HepG2 (cell line): ENCODE measurements at regions not wholly inside any gene's neighbourhood (a gene's known extent, or its start where the extent isn't known, plus 50 kb on each side); places are given as distances from the start of the nearest gene placed in this dataset.

Source experiments
- ATAC-seq: fragments of 200-7000 bp; cut with Tn5 transposase; 3 replicates; pipeline ENCODE4 v1.9.1; 2020; ENCODE audit warnings: mild to moderate bottlenecking, moderate library complexity
- BruUV-seq: library from RNA; stranded (reverse); fragments of 400-500 nt; replicated peaks from 2 replicates; lab custom pipeline; 2021; lab: Mats Ljungman, UMichigan
- CTCF ChIA-PET: fragments of 300-600 bp; formaldehyde crosslinking; extraction: SDS; loops from one replicate; lab custom pipeline; 2021; ENCODE audit warnings: low total read pairs, inconsistent platforms, low intra/inter-chr PET ratio; lab: Yijun Ruan, JAX
- POLR2A ChIA-PET: fragments of 350-600 bp; sonication (Branson Sonifier 250); formaldehyde crosslinking; loops from one replicate; lab custom pipeline; 2020; ENCODE audit warnings: antibody characterized with exemption, inconsistent platforms; lab: Yijun Ruan, JAX
- DNase-seq: peaks from one replicate; pipeline ENCODE4 v3.0.0-alpha.2; 2015; ENCODE audit warnings: low spot score
- FAIRE-seq: peaks from 3 replicates; lab custom pipeline; 2011; peaks lifted over from hg19 to GRCh38; lab: Jason Lieb, UNC
- H2AFZ ChIP-seq: one replicate; pipeline ENCODE4 v1.6.1; 2011; ENCODE audit warnings: low read length, inconsistent platforms
- H3K27ac ChIP-seq: fragments of 300-600 bp; 3 replicates; pipeline ENCODE4 v1.8.0; 2011; ENCODE audit warnings: mixed run types, mild to moderate bottlenecking, mixed read lengths, low read length, inconsistent platforms; ENCODE audit not compliant: insufficient read depth; ENCODE audit errors: extremely low read length
- H3K27me3 ChIP-seq, 2 experiments: fragments of 200-600 bp in 1 of 2; 2 replicates in 1 of 2; 3 replicates in 1 of 2; pipeline versions ENCODE4 v1.6.0 to v1.8.0; 2011; ENCODE audit warnings: low read length in 2 of 2, mild to moderate bottlenecking in 2 of 2, moderate library complexity in 2 of 2, inconsistent platforms in 1 of 2; ENCODE audit not compliant: insufficient read depth in 2 of 2, control insufficient read depth in 1 of 2
- H3K36me3 ChIP-seq, 2 experiments: fragments of 200-600 bp in 1 of 2; replicated peaks in 1 of 2; 2 replicates in 1 of 2; 3 replicates in 1 of 2; pipeline versions ENCODE4 v1.5.1 to v1.8.0; 2011; ENCODE audit warnings: low read length in 2 of 2, inconsistent platforms in 1 of 2; ENCODE audit not compliant: insufficient read depth in 2 of 2, control insufficient read depth in 1 of 2
- H3K4me1 ChIP-seq: 2 replicates; pipeline ENCODE4 v1.5.1; 2012; ENCODE audit warnings: low read length, inconsistent platforms; ENCODE audit not compliant: insufficient read depth
- H3K4me2 ChIP-seq: 2 replicates; pipeline ENCODE4 v1.6.0; 2011; ENCODE audit warnings: low read depth, low read length, inconsistent platforms
- H3K4me3 ChIP-seq, 3 experiments: fragments of 200-600 bp in 1 of 3; sonication (generic), shearing (Covaris generic) in 1 of 3; replicated peaks in 1 of 3; 2 replicates each; pipeline ENCODE4 v1.5.1; 2011 to 2016; ENCODE audit warnings: low read length in 3 of 3, inconsistent platforms in 2 of 3, low read depth in 2 of 3, mild to moderate bottlenecking in 2 of 3, control low read depth in 1 of 3, mixed read lengths in 1 of 3; ENCODE audit not compliant: insufficient read depth in 1 of 3
- H3K79me2 ChIP-seq: one replicate; pipeline ENCODE4 v1.6.1; 2011; ENCODE audit warnings: low read length, inconsistent platforms; ENCODE audit not compliant: insufficient read depth
- H3K9ac ChIP-seq: 2 replicates; pipeline ENCODE4 v1.6.0; 2011; ENCODE audit warnings: mild to moderate bottlenecking, low read depth, low read length, inconsistent platforms; ENCODE audit not compliant: insufficient read depth
- H3K9me3 ChIP-seq: 2 replicates; pipeline ENCODE4 v1.5.1; 2012; ENCODE audit warnings: mild to moderate bottlenecking, low read length
- H4K20me1 ChIP-seq: 2 replicates; pipeline ENCODE4 v1.6.0; 2011; ENCODE audit warnings: inconsistent platforms, mild to moderate bottlenecking, low read length, moderate library complexity; ENCODE audit not compliant: insufficient read depth
- CBX5 ChIP-seq: sonication (generic); formaldehyde crosslinking; IDR thresholded peaks from 2 replicates; pipeline ENCODE4 v1.4.0; 2020; ENCODE audit warnings: missing genetic modification reagents, borderline replicate concordance
- CREBL2 ChIP-seq: sonication (generic); formaldehyde crosslinking; IDR thresholded peaks from 2 replicates; pipeline ENCODE4 v1.8.1; 2023; ENCODE audit warnings: missing genetic modification reagents, mild to moderate bottlenecking, borderline replicate concordance
- GPN1 ChIP-seq: sonication (generic); formaldehyde crosslinking; IDR thresholded peaks from 2 replicates; pipeline ENCODE4 v1.5.1; 2020; ENCODE audit warnings: missing genetic modification reagents, borderline replicate concordance
- MAZ ChIP-seq, 2 experiments: sonication (generic) in 1 of 2; formaldehyde crosslinking in 1 of 2; IDR thresholded peaks; 2 replicates each; pipeline versions ENCODE4 v1.5.0 to v1.6.1; 2012 to 2020; ENCODE audit warnings: low read depth in 2 of 2, mild to moderate bottlenecking in 2 of 2, borderline replicate concordance in 1 of 2, improper control_type of control experiment in 1 of 2, low read length in 1 of 2, missing genetic modification reagents in 1 of 2, moderate library complexity in 1 of 2
- NPAS2 ChIP-seq: sonication (generic); formaldehyde crosslinking; IDR thresholded peaks from 2 replicates; pipeline ENCODE4 v1.8.0; 2022; ENCODE audit warnings: mild to moderate bottlenecking, missing genetic modification reagents, borderline replicate concordance
- NR2F1 ChIP-seq, 2 experiments: fragments of 450-650 bp in 1 of 2; formaldehyde crosslinking in 1 of 2; IDR thresholded peaks; 2 replicates each; pipeline versions ENCODE4 v1.5.0 to v1.6.1; 2016 to 2020; ENCODE audit warnings: mild to moderate bottlenecking in 1 of 2, missing compliant biosample characterization in 1 of 2, missing genetic modification reagents in 1 of 2, moderate library complexity in 1 of 2
- RAD51 ChIP-seq: fragments of 450-650 bp; IDR thresholded peaks from 2 replicates; pipeline ENCODE4 v1.6.1; 2016; ENCODE audit warnings: borderline replicate concordance
- SIX1 ChIP-seq: sonication (generic); formaldehyde crosslinking; IDR thresholded peaks from 2 replicates; pipeline ENCODE4 v1.4.0; 2020; ENCODE audit warnings: missing genetic modification reagents, borderline replicate concordance
- STAT5B ChIP-seq: sonication (generic); formaldehyde crosslinking; IDR thresholded peaks from 2 replicates; pipeline ENCODE4 v1.4.0; 2020; ENCODE audit warnings: missing genetic modification reagents
- ZBTB42 ChIP-seq: sonication (generic); formaldehyde crosslinking; IDR thresholded peaks from 2 replicates; pipeline ENCODE4 v1.5.0; 2020; ENCODE audit warnings: mild to moderate bottlenecking, missing genetic modification reagents
- ZNF160 ChIP-seq: sonication (generic); formaldehyde crosslinking; IDR thresholded peaks from 2 replicates; pipeline ENCODE4 v1.8.0; 2022; ENCODE audit warnings: mild to moderate bottlenecking, inconsistent platforms, missing genetic modification reagents
- ZNF207 ChIP-seq: fragments of 450-650 bp; IDR thresholded peaks from 2 replicates; pipeline ENCODE4 v1.6.1; 2016; ENCODE audit warnings: antibody characterized with exemption, borderline replicate concordance
- ZNF292 ChIP-seq: sonication (generic); formaldehyde crosslinking; IDR thresholded peaks from 2 replicates; pipeline ENCODE4 v1.8.1; 2022; ENCODE audit warnings: mild to moderate bottlenecking, low read depth, missing genetic modification reagents, borderline replicate concordance
- ZNF552 ChIP-seq: sonication (generic); formaldehyde crosslinking; IDR thresholded peaks from 2 replicates; pipeline ENCODE4 v1.9.0; 2022; ENCODE audit warnings: missing genetic modification reagents, mild to moderate bottlenecking, borderline replicate concordance
- ZNF562 ChIP-seq: sonication (generic); formaldehyde crosslinking; IDR thresholded peaks from 2 replicates; pipeline ENCODE4 v1.8.0; 2022; ENCODE audit warnings: missing genetic modification reagents, borderline replicate concordance
- ZNF652 ChIP-seq: IDR thresholded peaks from 2 replicates; pipeline ENCODE4 v1.6.1; 2016; ENCODE audit warnings: low read depth, borderline replicate concordance
- ZNF709 ChIP-seq: sonication (generic); formaldehyde crosslinking; IDR thresholded peaks from 2 replicates; pipeline ENCODE4 v1.5.0; 2020; ENCODE audit warnings: mild to moderate bottlenecking, missing genetic modification reagents
- in situ Hi-C: cut with HindIII; loops from 2 replicates; pipeline ENCODE4 v1.10.0; 2017; ENCODE audit warnings: low pct_unique_long_range_greater_than_20kb; ENCODE audit not compliant: extremely low pct_ligation_motif_present
- intact Hi-C: fragments of 100-400 bp; cut with micrococcal nuclease; formaldehyde crosslinking; loops from one replicate; pipeline ENCODE4 v1.10.0; 2022; ENCODE audit not compliant: unreplicated experiment
- TF ChIP-seq, protein P1 (sequence below): sonication (generic); formaldehyde crosslinking; IDR thresholded peaks from 2 replicates; pipeline ENCODE4 v1.5.1; 2020; ENCODE audit warnings: mild to moderate bottlenecking, missing genetic modification reagents, moderate library complexity

DNA sequence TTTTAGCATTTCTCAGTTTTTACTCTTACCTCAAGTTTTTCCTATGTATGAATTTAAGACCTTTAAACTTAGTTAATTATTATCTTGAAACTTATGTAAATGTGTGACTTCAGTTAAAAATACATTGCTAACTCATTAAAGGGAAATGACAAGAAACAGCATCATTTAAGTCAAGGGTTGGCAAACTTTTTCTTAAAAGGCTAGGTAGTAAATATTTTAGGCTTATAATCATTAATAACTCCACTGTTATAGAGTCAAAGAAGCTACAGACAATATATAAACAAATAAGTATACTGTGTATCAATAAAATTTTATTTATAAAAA lies 259.7 kb upstream of the RBMS1 start:
- Histone ChIP-seq H4K20me1 (no peaks in the 10 kb centered on the region), H3K36me3 (no peaks in the 10 kb centered on the region), H3K27me3 (no peaks in the 10 kb centered on the region), H3K27ac (no peak overlapping the region), H3K9ac (no peak overlapping the region), H3K4me3 (no peak overlapping the region), H3K4me2 (no peak overlapping the region), H3K79me2 (no peaks in the 10 kb centered on the region), H2AFZ (no peak overlapping the region)
- peak; percentile 4 for FAIRE-seq
- in situ Hi-C loops: no loop called here
- DNase-seq: no peak
- CTCF ChIA-PET: no interaction called here
- no peak for ATAC-seq
- no TSS peak for BruUV-seq
- TF ChIP-seq ZNF552 (CRISPR knock-in tag) (no peak), CREBL2 (CRISPR knock-in tag) (no peak), ZBTB42 (CRISPR knock-in tag) (no peak), RAD51 (no peak)
- TF ChIP-seq, all 625 proteins: peak for 0
- intact Hi-C loops: no loop called here
- Histone ChIP-seq H3K4me1 (no peaks in the 10 kb centered on the region), H3K9me3 (no peaks in the 10 kb centered on the region)
- POLR2A ChIA-PET: no interaction called here

GRCh38 chr2:160753960-160754359 lies 260.4 kb upstream of the RBMS1 start:
- H3K27me3 ChIP-seq: no peaks in the 10 kb centered on the region
- no peaks in the 10 kb centered on the region for H3K36me3 ChIP-seq
- FAIRE-seq (no peak), DNase-seq (no peak), ATAC-seq (no peak)
- no peak overlapping the region for H3K4me2 ChIP-seq
- H3K79me2 ChIP-seq: no peaks in the 10 kb centered on the region
- H2AFZ ChIP-seq: no peak overlapping the region
- H3K4me3 ChIP-seq: no peak overlapping the region
- H3K9me3 ChIP-seq: no peaks in the 10 kb centered on the region
- no TSS peak for BruUV-seq
- ChIA-PET CTCF (no interaction called here), POLR2A (no interaction called here)
- no peak overlapping the region for H3K27ac ChIP-seq
- H4K20me1 ChIP-seq: no peaks in the 10 kb centered on the region
- in situ Hi-C loops: no loop called here
- no peak overlapping the region for H3K9ac ChIP-seq
- intact Hi-C loops: no loop called here
- no peaks in the 10 kb centered on the region for H3K4me1 ChIP-seq
- TF ChIP-seq, protein P1, sequence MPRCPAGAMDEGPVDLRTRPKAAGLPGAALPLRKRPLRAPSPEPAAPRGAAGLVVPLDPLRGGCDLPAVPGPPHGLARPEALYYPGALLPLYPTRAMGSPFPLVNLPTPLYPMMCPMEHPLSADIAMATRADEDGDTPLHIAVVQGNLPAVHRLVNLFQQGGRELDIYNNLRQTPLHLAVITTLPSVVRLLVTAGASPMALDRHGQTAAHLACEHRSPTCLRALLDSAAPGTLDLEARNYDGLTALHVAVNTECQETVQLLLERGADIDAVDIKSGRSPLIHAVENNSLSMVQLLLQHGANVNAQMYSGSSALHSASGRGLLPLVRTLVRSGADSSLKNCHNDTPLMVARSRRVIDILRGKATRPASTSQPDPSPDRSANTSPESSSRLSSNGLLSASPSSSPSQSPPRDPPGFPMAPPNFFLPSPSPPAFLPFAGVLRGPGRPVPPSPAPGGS: no peak
- TF ChIP-seq NPAS2: no peak
- no peak for TF ChIP-seq ZNF562 (CRISPR knock-in tag)
- TF ChIP-seq STAT5B (CRISPR knock-in tag): no peak
- no peak for TF ChIP-seq NR2F1 (CRISPR knock-in tag; IDR thresholded peaks at IDR 0.05)
- TF ChIP-seq ZNF652 (CRISPR knock-in tag): no peak
- no peak for TF ChIP-seq ZNF709
- TF ChIP-seq ZNF207: no peak
- no peak for TF ChIP-seq GPN1 (CRISPR knock-in tag)
- no peak for TF ChIP-seq ZNF160 (CRISPR knock-in tag)
- TF ChIP-seq ZNF292: no peak
- no peak for TF ChIP-seq CBX5
- TF ChIP-seq SIX1 (CRISPR knock-in tag): no peak
- no peak for TF ChIP-seq MAZ (IDR thresholded peaks at IDR 0.05; ENCODE audit: borderline replicate concordance, low read depth, low read length)
- no peak for TF ChIP-seq MAZ (CRISPR knock-in tag; IDR thresholded peaks at IDR 0.05; ENCODE audit: low read depth)
